HG02642 (cell line): ENCODE measurements at regions not wholly inside any gene's neighbourhood (a gene's known extent, or its start where the extent isn't known, plus 50 kb on each side); places are given as distances from the start of the nearest gene placed in this dataset.

Experiments used
- ATAC-seq: cut with Tn5 transposase; IDR thresholded peaks from one replicate; pipeline ENCODE4 v1.9.1; 2021; ENCODE audit warnings: mild to moderate bottlenecking; ENCODE audit not compliant: unreplicated experiment, poor library complexity

- no peak for ATAC-seq
Measured at GRCh38 chr19:32289566-32290210, 55.7 kb upstream of the ZNF507 start.

DNA sequence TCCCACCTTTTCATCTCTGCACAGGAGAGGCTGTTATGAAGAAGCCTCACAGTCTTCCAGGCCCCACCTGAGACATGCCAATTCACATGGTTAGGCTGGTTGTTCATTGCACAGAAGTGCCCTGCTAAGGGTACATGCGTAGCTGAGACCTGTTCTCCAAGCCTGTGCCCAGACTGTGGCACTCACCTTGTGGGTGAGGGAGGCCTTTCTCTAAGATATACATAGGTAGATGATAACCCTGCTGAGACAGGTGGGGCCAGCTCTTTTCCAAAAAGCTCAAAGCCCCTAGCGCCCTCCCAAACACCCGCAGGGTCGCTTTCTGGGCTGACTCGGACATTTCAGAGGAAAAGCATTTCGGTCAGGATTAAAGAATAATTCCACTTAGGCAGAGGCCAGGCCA lies 53.5 kb upstream of the ZNF507 start:
- ATAC-seq, result no peak

GRCh38 chr19:32294871-32295438 lies 50.5 kb upstream of the ZNF507 start:
- no peak for ATAC-seq
